HL-60 (cell line): ENCODE measurements at regions not wholly inside any gene's neighbourhood (a gene's known extent, or its start where the extent isn't known, plus 50 kb on each side); places are given as distances from the start of the nearest gene placed in this dataset.

Experiments
- TF ChIP-seq, protein P1 (sequence below): IDR thresholded peaks from one replicate; pipeline ENCODE4 v1.5.1; 2011; ENCODE audit warnings: low read length, control low read depth, inconsistent platforms; ENCODE audit not compliant: insufficient read depth
- TF ChIP-seq, protein P2 (sequence below): IDR thresholded peaks from 2 replicates; pipeline ENCODE4 v1.6.1; 2012; ENCODE audit warnings: low read depth; ENCODE audit not compliant: insufficient replicate concordance

DNA sequence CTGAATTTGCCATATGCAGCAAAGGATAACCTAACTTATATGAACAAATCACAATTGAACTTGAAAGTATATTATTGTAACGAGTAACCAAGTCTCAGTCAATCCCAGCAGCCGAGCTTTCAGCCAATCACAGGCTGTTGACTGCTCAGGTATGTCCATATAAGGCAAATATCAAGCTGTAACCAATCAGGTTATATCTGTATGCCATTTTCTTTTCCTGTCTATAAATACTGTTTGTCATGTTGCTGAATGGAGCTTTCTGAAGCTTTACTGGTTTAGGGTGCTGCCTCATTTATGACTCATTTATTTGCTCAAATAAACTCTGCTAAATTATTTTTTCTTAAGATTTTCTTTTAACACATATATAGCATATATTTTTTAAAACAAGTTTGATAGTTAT, 1059.5 kb downstream of the GALC start:
- TF ChIP-seq, protein P1, sequence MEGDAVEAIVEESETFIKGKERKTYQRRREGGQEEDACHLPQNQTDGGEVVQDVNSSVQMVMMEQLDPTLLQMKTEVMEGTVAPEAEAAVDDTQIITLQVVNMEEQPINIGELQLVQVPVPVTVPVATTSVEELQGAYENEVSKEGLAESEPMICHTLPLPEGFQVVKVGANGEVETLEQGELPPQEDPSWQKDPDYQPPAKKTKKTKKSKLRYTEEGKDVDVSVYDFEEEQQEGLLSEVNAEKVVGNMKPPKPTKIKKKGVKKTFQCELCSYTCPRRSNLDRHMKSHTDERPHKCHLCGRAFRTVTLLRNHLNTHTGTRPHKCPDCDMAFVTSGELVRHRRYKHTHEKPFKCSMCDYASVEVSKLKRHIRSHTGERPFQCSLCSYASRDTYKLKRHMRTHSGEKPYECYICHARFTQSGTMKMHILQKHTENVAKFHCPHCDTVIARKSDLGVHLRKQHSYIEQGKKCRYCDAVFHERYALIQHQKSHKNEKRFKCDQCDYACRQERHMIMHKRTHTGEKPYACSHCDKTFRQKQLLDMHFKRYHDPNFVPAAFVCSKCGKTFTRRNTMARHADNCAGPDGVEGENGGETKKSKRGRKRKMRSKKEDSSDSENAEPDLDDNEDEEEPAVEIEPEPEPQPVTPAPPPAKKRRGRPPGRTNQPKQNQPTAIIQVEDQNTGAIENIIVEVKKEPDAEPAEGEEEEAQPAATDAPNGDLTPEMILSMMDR, result no peak
- TF ChIP-seq, protein P2, sequence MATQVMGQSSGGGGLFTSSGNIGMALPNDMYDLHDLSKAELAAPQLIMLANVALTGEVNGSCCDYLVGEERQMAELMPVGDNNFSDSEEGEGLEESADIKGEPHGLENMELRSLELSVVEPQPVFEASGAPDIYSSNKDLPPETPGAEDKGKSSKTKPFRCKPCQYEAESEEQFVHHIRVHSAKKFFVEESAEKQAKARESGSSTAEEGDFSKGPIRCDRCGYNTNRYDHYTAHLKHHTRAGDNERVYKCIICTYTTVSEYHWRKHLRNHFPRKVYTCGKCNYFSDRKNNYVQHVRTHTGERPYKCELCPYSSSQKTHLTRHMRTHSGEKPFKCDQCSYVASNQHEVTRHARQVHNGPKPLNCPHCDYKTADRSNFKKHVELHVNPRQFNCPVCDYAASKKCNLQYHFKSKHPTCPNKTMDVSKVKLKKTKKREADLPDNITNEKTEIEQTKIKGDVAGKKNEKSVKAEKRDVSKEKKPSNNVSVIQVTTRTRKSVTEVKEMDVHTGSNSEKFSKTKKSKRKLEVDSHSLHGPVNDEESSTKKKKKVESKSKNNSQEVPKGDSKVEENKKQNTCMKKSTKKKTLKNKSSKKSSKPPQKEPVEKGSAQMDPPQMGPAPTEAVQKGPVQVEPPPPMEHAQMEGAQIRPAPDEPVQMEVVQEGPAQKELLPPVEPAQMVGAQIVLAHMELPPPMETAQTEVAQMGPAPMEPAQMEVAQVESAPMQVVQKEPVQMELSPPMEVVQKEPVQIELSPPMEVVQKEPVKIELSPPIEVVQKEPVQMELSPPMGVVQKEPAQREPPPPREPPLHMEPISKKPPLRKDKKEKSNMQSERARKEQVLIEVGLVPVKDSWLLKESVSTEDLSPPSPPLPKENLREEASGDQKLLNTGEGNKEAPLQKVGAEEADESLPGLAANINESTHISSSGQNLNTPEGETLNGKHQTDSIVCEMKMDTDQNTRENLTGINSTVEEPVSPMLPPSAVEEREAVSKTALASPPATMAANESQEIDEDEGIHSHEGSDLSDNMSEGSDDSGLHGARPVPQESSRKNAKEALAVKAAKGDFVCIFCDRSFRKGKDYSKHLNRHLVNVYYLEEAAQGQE, result no peak
